Prostate gland (tissue), 2 donors: ENCODE measurements at regions not wholly inside any gene's neighbourhood (a gene's known extent, or its start where the extent isn't known, plus 50 kb on each side); places are given as distances from the start of the nearest gene placed in this dataset.

Experiments used
- DNase-seq: peaks from one replicate; pipeline ENCODE4 v3.0.0-alpha.2; 2019; ENCODE audit warnings: low spot score
- H3K27ac ChIP-seq, 2 donors: fragments of 200-600 bp; sonication (generic); 2 replicates each; pipeline ENCODE4 v1.5.1; 2017 to 2019
- H3K27me3 ChIP-seq: fragments of 200-600 bp; sonication (generic); replicated peaks from 2 replicates; pipeline ENCODE4 v1.5.1; 2019; ENCODE audit not compliant: insufficient read depth
- H3K36me3 ChIP-seq, 2 donors: fragments of 200-600 bp; sonication (generic); 1 replicate in 1 of 2; 2 replicates in 1 of 2; pipeline versions ENCODE4 v1.5.1 to v1.8.1; 2017 to 2019
- H3K4me1 ChIP-seq: fragments of 200-600 bp; sonication (generic); replicated peaks from 2 replicates; pipeline ENCODE4 v1.5.1; 2019
- H3K4me3 ChIP-seq, 2 donors: fragments of 200-600 bp; sonication (generic); 2 replicates each; pipeline ENCODE4 v1.5.1; 2017 to 2019
- H3K9me3 ChIP-seq: fragments of 200-600 bp; sonication (generic); 2 replicates; pipeline ENCODE4 v1.5.1; 2017
- CTCF ChIP-seq, 4 experiments: fragments of 200-600 bp in 2 of 4; fragments of 450-650 bp in 2 of 4; sonication (generic) in 2 of 4; IDR thresholded peaks; 1 replicate in 3 of 4; 2 replicates in 1 of 4; pipeline ENCODE4 v1.5.1; 2016 to 2019; ENCODE audit warnings: antibody characterized with exemption in 4 of 4, mild to moderate bottlenecking in 2 of 4, moderate library complexity in 2 of 4
- POLR2A ChIP-seq: fragments of 450-650 bp; IDR thresholded peaks from one replicate; pipeline ENCODE4 v1.6.1; 2016; ENCODE audit warnings: antibody characterized with exemption, mild to moderate bottlenecking
- POLR2AphosphoS5 ChIP-seq: sonication (generic); formaldehyde crosslinking; IDR thresholded peaks from one replicate; pipeline ENCODE4 v1.6.1; 2017; ENCODE audit warnings: antibody characterized with exemption
- WGBS: methylation state at CpG from one replicate; pipeline ENCODE4 v1.1.5; 2018; 5-methylcytosine and 5-hydroxymethylcytosine counted together
- intact Hi-C: fragments of 100-400 bp; cut with DNase I; formaldehyde crosslinking; loops from one replicate; pipeline ENCODE4 v1.14.2; 2022

- Histone ChIP-seq H3K27me3 (no peaks in the 10 kb centered on the region), H3K4me1 (peaks cover 10% of the 10 kb centered on the region), H3K9me3 (no peaks in the 10 kb centered on the region), H3K27ac (no peak overlapping the region), H3K36me3 (no peaks in the 10 kb centered on the region), H3K4me3 (no peak overlapping the region)
- intact Hi-C loops: no loop called here
- WGBS: 98% methylated on average over 15 of the region's 15 CpGs
- TF ChIP-seq POLR2AphosphoS5: no peak
- TF ChIP-seq POLR2A: no peak
- no peak for TF ChIP-seq CTCF (IDR thresholded peaks at IDR 0.05)
- no peak for DNase-seq
Measured at GRCh38 chr6:170229396-170229795, 61.5 kb downstream of the DLL1 start.

- Histone ChIP-seq H3K36me3 (no peaks in the 10 kb centered on the region), H3K4me3 (no peak overlapping the region), H3K27ac (no peak overlapping the region), H3K9me3 (no peaks in the 10 kb centered on the region), H3K4me1 (peaks cover 15% of the 10 kb centered on the region), H3K27me3 (no peaks in the 10 kb centered on the region)
- no peak for DNase-seq
- intact Hi-C loops: no loop called here
- WGBS: 96% methylated on average over 14 of the region's 14 CpGs
- no peak for TF ChIP-seq CTCF (IDR thresholded peaks at IDR 0.05)
- TF ChIP-seq POLR2AphosphoS5: no peak
- no peak for TF ChIP-seq POLR2A
Measured at GRCh38 chr6:170228946-170229310, 62.0 kb downstream of the DLL1 start.

GRCh38 chr6:170227996-170228945 lies 62.6 kb downstream of the DLL1 start:
- H3K36me3 ChIP-seq: no peaks in the 10 kb centered on the region
- no peaks in the 10 kb centered on the region for H3K9me3 ChIP-seq
- peaks cover 20% of the 10 kb centered on the region for H3K4me1 ChIP-seq
- intact Hi-C loops: no loop called here
- 92% methylated on average over 24 of the region's 24 CpGs for WGBS
- no peak for DNase-seq
- no peaks in the 10 kb centered on the region for H3K27me3 ChIP-seq
- no peak overlapping the region for H3K27ac ChIP-seq
- TF ChIP-seq CTCF (IDR thresholded peaks at IDR 0.05): no peak
- no peak for TF ChIP-seq POLR2AphosphoS5
- TF ChIP-seq POLR2A: no peak
- H3K4me3 ChIP-seq: no peak overlapping the region

- H3K4me3 ChIP-seq: no peak overlapping the region
- H3K36me3 ChIP-seq: no peaks in the 10 kb centered on the region
- H3K27me3 ChIP-seq: no peaks in the 10 kb centered on the region
- intact Hi-C loops: no loop called here
- 84% methylated on average over 12 of the region's 14 CpGs for WGBS
- TF ChIP-seq POLR2AphosphoS5: no peak
- no peak for TF ChIP-seq CTCF (IDR thresholded peaks at IDR 0.05)
- TF ChIP-seq POLR2A: no peak
- no peak overlapping the region for H3K27ac ChIP-seq
- peaks cover 24% of the 10 kb centered on the region for H3K4me1 ChIP-seq
- H3K9me3 ChIP-seq: no peaks in the 10 kb centered on the region
- no peak for DNase-seq
Measured at GRCh38 chr6:170227521-170227983, 63.3 kb downstream of the DLL1 start.

GRCh38 chr6:170226647-170227046 lies 64.2 kb downstream of the DLL1 start:
- Histone ChIP-seq H3K36me3 (no peaks in the 10 kb centered on the region), H3K27me3 (no peaks in the 10 kb centered on the region), H3K9me3 (no peaks in the 10 kb centered on the region), H3K4me3 (no peak overlapping the region), H3K27ac (peak overlapping the region; percentile 77 to 81), H3K4me1 (peaks cover 24% of the 10 kb centered on the region)
- DNase-seq: no peak
- intact Hi-C loops: no loop called here
- no peak for TF ChIP-seq POLR2A
- no peak for TF ChIP-seq CTCF (IDR thresholded peaks at IDR 0.05)
- no peak for TF ChIP-seq POLR2AphosphoS5
- WGBS: 62% methylated on average over 9 of the region's 9 CpGs
